ENCODE measurements at regions not wholly inside any gene's neighbourhood (a gene's known extent, or its start where the extent isn't known, plus 50 kb on each side); places are given as distances from the start of the nearest gene placed in this dataset.

- no peak for DNase-seq (ENCODE audit: low spot score)
- no peak for TF ChIP-seq CTCF (IDR thresholded peaks at IDR 0.05; ENCODE audit: extremely low read depth, missing control alignments)
These were observed 146.4 kb downstream of the ACTR3B start for GRCh38 chr7:152905949-152906348.

- TF ChIP-seq CTCF (IDR thresholded peaks at IDR 0.05; ENCODE audit: extremely low read depth, missing control alignments): no peak
- no peak for DNase-seq (ENCODE audit: low spot score)
These were observed 147.7 kb downstream of the ACTR3B start for GRCh38 chr7:152907042-152907761.

GRCh38 chr7:152909280-152909679 is 149.7 kb downstream of the ACTR3B start:
- no peak for DNase-seq (ENCODE audit: low spot score)
- TF ChIP-seq CTCF (IDR thresholded peaks at IDR 0.05; ENCODE audit: extremely low read depth, missing control alignments): no peak

GRCh38 chr7:152909683-152910544 is 150.4 kb downstream of the ACTR3B start:
- TF ChIP-seq CTCF (IDR thresholded peaks at IDR 0.05; ENCODE audit: extremely low read depth, missing control alignments): no peak
- no peak for DNase-seq (ENCODE audit: low spot score)

GRCh38 chr7:152910545-152911225 is 151.1 kb downstream of the ACTR3B start:
- no peak for TF ChIP-seq CTCF (IDR thresholded peaks at IDR 0.05; ENCODE audit: extremely low read depth, missing control alignments)
- DNase-seq (ENCODE audit: low spot score): no peak

- DNase-seq (ENCODE audit: low spot score): no peak
- TF ChIP-seq CTCF (IDR thresholded peaks at IDR 0.05; ENCODE audit: extremely low read depth, missing control alignments): no peak
These were observed 151.6 kb downstream of the ACTR3B start for GRCh38 chr7:152911226-152911560.

- no peak for TF ChIP-seq CTCF (IDR thresholded peaks at IDR 0.05; ENCODE audit: extremely low read depth, missing control alignments)
- DNase-seq (ENCODE audit: low spot score): no peak
These were observed 152.4 kb downstream of the ACTR3B start for GRCh38 chr7:152911922-152912321.

Data from GM20000 (cell line).